Subcutaneous abdominal adipose tissue (tissue), 5 donors: ENCODE measurements at regions not wholly inside any gene's neighbourhood (a gene's known extent, or its start where the extent isn't known, plus 50 kb on each side); places are given as distances from the start of the nearest gene placed in this dataset.

Experiments used
- H3K27ac ChIP-seq: one replicate; pipeline ENCODE4 v1.7.0; 2013; ENCODE audit warnings: low read depth, mild to moderate bottlenecking, inconsistent platforms, low read length, moderate library complexity
- H3K27me3 ChIP-seq, 5 donors: one replicate each; pipeline ENCODE4 v1.7.0; 2013; ENCODE audit warnings: low read length in 5 of 5, inconsistent platforms in 1 of 5; ENCODE audit not compliant: control insufficient read depth in 5 of 5, insufficient read depth in 4 of 5
- H3K36me3 ChIP-seq, 5 donors: one replicate each; pipeline ENCODE4 v1.7.0; 2013; ENCODE audit warnings: low read length in 5 of 5; ENCODE audit not compliant: control insufficient read depth in 5 of 5, insufficient read depth in 5 of 5
- H3K4me1 ChIP-seq, 5 donors: one replicate each; pipeline ENCODE4 v1.7.0; 2013; ENCODE audit warnings: low read length in 5 of 5, mild to moderate bottlenecking in 3 of 5, moderate library complexity in 1 of 5; ENCODE audit not compliant: control insufficient read depth in 5 of 5, insufficient read depth in 5 of 5
- H3K4me3 ChIP-seq, 5 donors: one replicate each; pipeline ENCODE4 v1.7.0; 2013; ENCODE audit warnings: low read length in 5 of 5, low read depth in 1 of 5
- H3K9ac ChIP-seq, 5 donors: one replicate each; pipeline ENCODE4 v1.7.0; 2013; ENCODE audit warnings: low read length in 5 of 5, mild to moderate bottlenecking in 4 of 5, moderate library complexity in 3 of 5
- H3K9me3 ChIP-seq, 5 donors: one replicate each; pipeline ENCODE4 v1.7.0; 2013; ENCODE audit warnings: low read length in 5 of 5; ENCODE audit not compliant: control insufficient read depth in 5 of 5
- donor health status: healthy.
- donor health status: healthy.
- donor health status: healthy.
- donor health status: healthy.
- donor health status: healthy.

DNA sequence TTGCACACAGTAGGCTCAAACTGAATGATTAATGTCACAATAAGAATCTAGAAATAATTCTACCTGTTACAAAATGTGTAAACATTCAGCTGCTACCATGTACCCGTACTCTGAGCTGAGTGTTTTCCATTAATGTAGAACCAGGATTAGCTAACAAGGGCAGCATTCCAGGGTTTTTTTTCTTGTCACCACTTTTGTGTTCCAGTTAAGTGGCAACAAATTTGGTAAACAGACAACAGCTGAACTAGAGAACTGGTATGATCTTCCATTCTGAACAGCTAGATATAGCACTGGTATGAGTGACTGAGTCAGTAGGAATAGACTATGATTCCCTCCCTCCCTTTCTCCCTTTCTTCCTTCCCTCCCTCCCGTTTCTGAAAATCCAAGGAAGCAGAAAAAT, 229.4 kb downstream of the CD47 start:
- Histone ChIP-seq H3K27me3 (no peaks in the 10 kb centered on the region), H3K27ac (no peak overlapping the region), H3K9me3 (no peaks in the 10 kb centered on the region), H3K4me1 (peaks cover 0 to 6% (median 0%) of the 10 kb centered on the region in 5 donors), H3K36me3 (no peaks in the 10 kb centered on the region), H3K4me3 (no peak overlapping the region), H3K9ac (no peak overlapping the region)
